ENCODE measurements at regions not wholly inside any gene's neighbourhood (a gene's known extent, or its start where the extent isn't known, plus 50 kb on each side); places are given as distances from the start of the nearest gene placed in this dataset.

GRCh38 chr3:161166051-161166450 lies 55.1 kb upstream of the NMD3 start:
- ChIA-PET CTCF (no interaction called here), POLR2A (no interaction called here)
- 51% methylated on average over 3 of the region's 4 CpGs for WGBS (ENCODE audit: low lambda C conversion rate)
- Histone ChIP-seq H3K27ac (ENCODE audit: low read depth in 2 of 2, low read length in 1 of 2) (no peak overlapping the region), H3K4me2 (no peak overlapping the region), H3K4me3 (ENCODE audit: low read depth in 2 of 2, low read length in 1 of 2) (no peak overlapping the region), H3K79me2 (ENCODE audit: insufficient read depth) (no peaks in the 10 kb centered on the region), H3K9me3 (0 out of 2 replicates have a peak, but pooled peaks cover 7% of the 10 kb centered on the region), H2AFZ (ENCODE audit: low read depth) (no peak overlapping the region), H4K20me1 (ENCODE audit: insufficient read depth) (no peaks in the 10 kb centered on the region), H3K9ac (no peak overlapping the region), H3K27me3 (ENCODE audit: insufficient read depth) (no peaks in the 10 kb centered on the region), H3K36me3 (replicated peaks in 1 of 2; ENCODE audit: control insufficient read depth in 1 of 2, insufficient read depth in 2 of 2, low read length in 1 of 2) (no peaks in the 10 kb centered on the region), H3F3A (replicated peaks; ENCODE audit: insufficient read depth) (peaks cover 13% of the 10 kb centered on the region), H3K9me2 (no peaks in the 10 kb centered on the region), H3K4me1 (ENCODE audit: control insufficient read depth in 1 of 2, insufficient read depth in 2 of 2, low read depth in 1 of 2, low read length in 1 of 2) (no peaks in the 10 kb centered on the region)
- TF ChIP-seq USF2 (IDR thresholded peaks at IDR 0.05; ENCODE audit: borderline replicate concordance, low read depth, low read length) (no peak), MXI1 (IDR thresholded peaks at IDR 0.05; ENCODE audit: low read depth, low read length) (no peak), RXRA (IDR thresholded peaks at IDR 0.05; ENCODE audit: borderline replicate concordance, low read depth) (no peak), TAF1 (IDR thresholded peaks at IDR 0.05; ENCODE audit: borderline replicate concordance, low read depth, low read length) (no peak), SIN3A (IDR thresholded peaks at IDR 0.05; ENCODE audit: borderline replicate concordance, low read depth, low read length) (no peak), EP300 (IDR thresholded peaks at IDR 0.05; ENCODE audit: borderline replicate concordance in 1 of 2, low read depth in 1 of 2, low read length in 1 of 2) (no peak), TEAD4 (IDR thresholded peaks at IDR 0.05; ENCODE audit: borderline replicate concordance, insufficient read depth) (no peak), SMC3 (IDR thresholded peaks at IDR 0.05; ENCODE audit: low read depth, low read length) (no peak), PBX3 (IDR thresholded peaks at IDR 0.05) (no peak), NRF1 (IDR thresholded peaks at IDR 0.05; ENCODE audit: low read depth, low read length) (no peak), GABPA (IDR thresholded peaks at IDR 0.05; ENCODE audit: low read depth) (no peak), NFIC (IDR thresholded peaks at IDR 0.05; ENCODE audit: borderline replicate concordance) (no peak), YY1 (IDR thresholded peaks at IDR 0.05; ENCODE audit: low read depth) (no peak), FOSL2 (IDR thresholded peaks at IDR 0.05; ENCODE audit: borderline replicate concordance, low read depth) (no peak), RCOR1 (IDR thresholded peaks at IDR 0.05; ENCODE audit: low read length) (no peak), IRF3 (IDR thresholded peaks at IDR 0.05; ENCODE audit: low read depth, low read length) (no peak), JUND (IDR thresholded peaks at IDR 0.05) (no peak), MAX (IDR thresholded peaks at IDR 0.05; ENCODE audit: low read depth) (no peak)
- TF ChIP-seq, protein P1, sequence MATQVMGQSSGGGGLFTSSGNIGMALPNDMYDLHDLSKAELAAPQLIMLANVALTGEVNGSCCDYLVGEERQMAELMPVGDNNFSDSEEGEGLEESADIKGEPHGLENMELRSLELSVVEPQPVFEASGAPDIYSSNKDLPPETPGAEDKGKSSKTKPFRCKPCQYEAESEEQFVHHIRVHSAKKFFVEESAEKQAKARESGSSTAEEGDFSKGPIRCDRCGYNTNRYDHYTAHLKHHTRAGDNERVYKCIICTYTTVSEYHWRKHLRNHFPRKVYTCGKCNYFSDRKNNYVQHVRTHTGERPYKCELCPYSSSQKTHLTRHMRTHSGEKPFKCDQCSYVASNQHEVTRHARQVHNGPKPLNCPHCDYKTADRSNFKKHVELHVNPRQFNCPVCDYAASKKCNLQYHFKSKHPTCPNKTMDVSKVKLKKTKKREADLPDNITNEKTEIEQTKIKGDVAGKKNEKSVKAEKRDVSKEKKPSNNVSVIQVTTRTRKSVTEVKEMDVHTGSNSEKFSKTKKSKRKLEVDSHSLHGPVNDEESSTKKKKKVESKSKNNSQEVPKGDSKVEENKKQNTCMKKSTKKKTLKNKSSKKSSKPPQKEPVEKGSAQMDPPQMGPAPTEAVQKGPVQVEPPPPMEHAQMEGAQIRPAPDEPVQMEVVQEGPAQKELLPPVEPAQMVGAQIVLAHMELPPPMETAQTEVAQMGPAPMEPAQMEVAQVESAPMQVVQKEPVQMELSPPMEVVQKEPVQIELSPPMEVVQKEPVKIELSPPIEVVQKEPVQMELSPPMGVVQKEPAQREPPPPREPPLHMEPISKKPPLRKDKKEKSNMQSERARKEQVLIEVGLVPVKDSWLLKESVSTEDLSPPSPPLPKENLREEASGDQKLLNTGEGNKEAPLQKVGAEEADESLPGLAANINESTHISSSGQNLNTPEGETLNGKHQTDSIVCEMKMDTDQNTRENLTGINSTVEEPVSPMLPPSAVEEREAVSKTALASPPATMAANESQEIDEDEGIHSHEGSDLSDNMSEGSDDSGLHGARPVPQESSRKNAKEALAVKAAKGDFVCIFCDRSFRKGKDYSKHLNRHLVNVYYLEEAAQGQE (IDR thresholded peaks at IDR 0.05; ENCODE audit: low read depth, low read length): no peak
- TF ChIP-seq, protein P2, sequence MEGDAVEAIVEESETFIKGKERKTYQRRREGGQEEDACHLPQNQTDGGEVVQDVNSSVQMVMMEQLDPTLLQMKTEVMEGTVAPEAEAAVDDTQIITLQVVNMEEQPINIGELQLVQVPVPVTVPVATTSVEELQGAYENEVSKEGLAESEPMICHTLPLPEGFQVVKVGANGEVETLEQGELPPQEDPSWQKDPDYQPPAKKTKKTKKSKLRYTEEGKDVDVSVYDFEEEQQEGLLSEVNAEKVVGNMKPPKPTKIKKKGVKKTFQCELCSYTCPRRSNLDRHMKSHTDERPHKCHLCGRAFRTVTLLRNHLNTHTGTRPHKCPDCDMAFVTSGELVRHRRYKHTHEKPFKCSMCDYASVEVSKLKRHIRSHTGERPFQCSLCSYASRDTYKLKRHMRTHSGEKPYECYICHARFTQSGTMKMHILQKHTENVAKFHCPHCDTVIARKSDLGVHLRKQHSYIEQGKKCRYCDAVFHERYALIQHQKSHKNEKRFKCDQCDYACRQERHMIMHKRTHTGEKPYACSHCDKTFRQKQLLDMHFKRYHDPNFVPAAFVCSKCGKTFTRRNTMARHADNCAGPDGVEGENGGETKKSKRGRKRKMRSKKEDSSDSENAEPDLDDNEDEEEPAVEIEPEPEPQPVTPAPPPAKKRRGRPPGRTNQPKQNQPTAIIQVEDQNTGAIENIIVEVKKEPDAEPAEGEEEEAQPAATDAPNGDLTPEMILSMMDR (IDR thresholded peaks at IDR 0.05): no peak
- DNase-seq: no peak
